Stomach (tissue), 8 donors: ENCODE measurements at regions not wholly inside any gene's neighbourhood (a gene's known extent, or its start where the extent isn't known, plus 50 kb on each side); places are given as distances from the start of the nearest gene placed in this dataset.

Experiments used
- DNase-seq, 2 donors: peaks; one replicate each; pipeline versions ENCODE4 v3.0.0 to v3.0.0-alpha.2; 2013 to 2019
- H3K27ac ChIP-seq, 5 donors: fragments of 200-600 bp in 4 of 5; sonication (generic) in 4 of 5; one replicate each; pipeline ENCODE4 v1.5.1; 2013 to 2019; ENCODE audit warnings: mild to moderate bottlenecking in 1 of 5, moderate library complexity in 1 of 5
- H3K27me3 ChIP-seq, 3 donors: fragments of 200-600 bp; sonication (generic); one replicate each; pipeline ENCODE4 v1.5.1; 2017 to 2019; ENCODE audit warnings: mixed run types in 1 of 3
- H3K36me3 ChIP-seq, 4 donors: fragments of 200-600 bp; sonication (generic); 1 replicate in 3 of 4; 2 replicates in 1 of 4; pipeline ENCODE4 v1.5.1; 2016 to 2019
- H3K4me1 ChIP-seq, 4 donors: fragments of 200-600 bp; sonication (generic); one replicate each; pipeline ENCODE4 v1.5.1; 2016 to 2019
- H3K4me3 ChIP-seq, 4 donors: fragments of 200-600 bp; sonication (generic) in 3 of 4; one replicate each; pipeline ENCODE4 v1.5.1; 2016 to 2019; ENCODE audit warnings: mild to moderate bottlenecking in 1 of 4
- H3K9me3 ChIP-seq, 4 donors: fragments of 200-600 bp; sonication (generic); one replicate each; pipeline ENCODE4 v1.5.1; 2016 to 2019
- EP300 ChIP-seq: sonication (generic); formaldehyde crosslinking; IDR thresholded peaks from one replicate; pipeline ENCODE4 v1.6.1; 2017; ENCODE audit warnings: antibody characterized with exemption
- POLR2A ChIP-seq, 4 donors: fragments of 450-650 bp; IDR thresholded peaks; one replicate each; pipeline ENCODE4 v1.6.1; 2016; ENCODE audit warnings: antibody characterized with exemption in 4 of 4, control low read depth in 2 of 4, mild to moderate bottlenecking in 1 of 4, moderate library complexity in 1 of 4
- POLR2AphosphoS5 ChIP-seq, 3 donors: sonication (generic); formaldehyde crosslinking; IDR thresholded peaks; one replicate each; pipeline ENCODE4 v1.6.1; 2016; ENCODE audit warnings: antibody characterized with exemption in 3 of 3
- WGBS, 5 donors: extraction: QIAGEN DNeasy Blood & Tissue Kit in 3 of 5; methylation state at CpG; one replicate each; pipeline versions ENCODE4 v1.1.5 to v1.1.7; 2013 to 2018; 5-methylcytosine and 5-hydroxymethylcytosine counted together
- intact Hi-C: fragments of 100-400 bp; cut with DNase I; formaldehyde crosslinking; loops from one replicate; pipeline ENCODE4 v1.15.1; 2023; ENCODE audit warnings: low total_unique reads
- TF ChIP-seq, protein P1 (sequence below), 7 experiments: fragments of 450-650 bp in 4 of 7; fragments of 200-600 bp in 3 of 7; sonication (generic) in 3 of 7; IDR thresholded peaks; one replicate each; pipeline ENCODE4 v1.5.1; 2016 to 2019; ENCODE audit warnings: antibody characterized with exemption in 7 of 7, control low read depth in 2 of 7, mild to moderate bottlenecking in 1 of 7
- donor health status: healthy with polysubstance abuse.
- donor health status: Bipolar disorder and iron deficiency.
- donor health status: healthy.

DNA sequence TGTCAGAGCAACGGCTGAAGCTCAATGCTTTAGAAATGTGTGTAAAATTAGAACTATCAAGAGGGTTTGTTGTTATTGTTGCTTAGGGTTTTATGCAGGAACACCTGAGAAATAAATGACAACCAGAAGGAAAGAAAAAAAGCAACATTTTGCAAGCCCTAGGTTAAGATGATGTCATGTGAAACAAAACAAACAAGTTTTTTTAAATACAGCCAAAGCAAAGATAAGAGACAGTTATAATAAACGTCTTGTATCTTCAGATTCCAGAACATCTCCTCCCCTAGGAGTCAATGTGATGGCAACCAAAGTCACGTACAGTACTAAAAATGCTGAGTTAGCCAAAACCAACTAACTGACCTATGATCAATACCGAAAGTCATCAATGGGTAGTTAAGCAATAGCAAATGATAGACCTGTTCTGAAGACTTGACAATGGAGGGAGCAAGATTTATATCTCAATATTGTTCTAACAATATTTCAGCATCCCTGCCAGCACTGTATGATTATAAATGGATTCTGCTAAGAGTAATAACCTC lies 55.3 kb upstream of the NOCT start:
- H3K9me3 ChIP-seq: no peaks in the 10 kb centered on the region

DNA sequence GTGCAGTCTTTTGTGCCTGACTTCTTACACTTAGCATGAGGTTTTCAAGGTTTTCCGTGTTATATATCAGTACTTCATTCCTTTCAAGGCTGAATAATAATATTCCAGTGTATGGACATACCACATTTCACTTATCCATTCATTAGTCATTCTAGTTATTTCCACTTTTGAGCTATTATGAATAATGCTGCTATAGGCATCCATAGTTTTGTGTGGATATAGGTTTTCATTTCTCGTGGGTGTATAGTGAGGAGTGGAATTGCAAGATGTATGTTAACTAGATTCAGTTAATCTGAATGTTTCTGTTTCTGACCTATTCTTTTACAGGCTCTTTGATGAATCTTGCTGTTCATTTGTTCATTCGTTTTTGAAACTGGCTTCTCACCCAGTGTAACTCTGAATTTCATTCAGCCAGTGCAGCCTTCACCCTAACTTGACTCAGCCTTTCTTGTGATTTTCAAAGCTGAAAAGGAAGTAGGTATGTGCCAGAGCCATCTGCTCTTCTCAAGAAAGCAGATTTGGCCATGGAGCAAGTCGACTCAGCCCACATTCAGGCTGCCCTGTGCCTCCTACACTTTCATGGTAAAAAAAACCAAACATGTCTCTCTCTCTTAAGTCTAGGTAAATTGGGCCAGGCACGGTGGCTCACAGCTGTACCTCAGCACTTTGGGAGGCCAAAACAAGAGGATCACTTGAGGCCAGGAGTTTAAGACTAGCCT lies 56.3 kb upstream of the NOCT start:
- Histone ChIP-seq H3K27ac (no peak overlapping the region), H3K4me1 (no peaks in the 10 kb centered on the region), H3K9me3 (no peaks in the 10 kb centered on the region), H3K27me3 (no peaks in the 10 kb centered on the region), H3K4me3 (no peak overlapping the region), H3K36me3 (no peaks in the 10 kb centered on the region)
- intact Hi-C loops: no loop called here
- DNase-seq: no peak
- TF ChIP-seq POLR2AphosphoS5 (IDR thresholded peaks at IDR 0.05): no peak
- TF ChIP-seq, protein P1, sequence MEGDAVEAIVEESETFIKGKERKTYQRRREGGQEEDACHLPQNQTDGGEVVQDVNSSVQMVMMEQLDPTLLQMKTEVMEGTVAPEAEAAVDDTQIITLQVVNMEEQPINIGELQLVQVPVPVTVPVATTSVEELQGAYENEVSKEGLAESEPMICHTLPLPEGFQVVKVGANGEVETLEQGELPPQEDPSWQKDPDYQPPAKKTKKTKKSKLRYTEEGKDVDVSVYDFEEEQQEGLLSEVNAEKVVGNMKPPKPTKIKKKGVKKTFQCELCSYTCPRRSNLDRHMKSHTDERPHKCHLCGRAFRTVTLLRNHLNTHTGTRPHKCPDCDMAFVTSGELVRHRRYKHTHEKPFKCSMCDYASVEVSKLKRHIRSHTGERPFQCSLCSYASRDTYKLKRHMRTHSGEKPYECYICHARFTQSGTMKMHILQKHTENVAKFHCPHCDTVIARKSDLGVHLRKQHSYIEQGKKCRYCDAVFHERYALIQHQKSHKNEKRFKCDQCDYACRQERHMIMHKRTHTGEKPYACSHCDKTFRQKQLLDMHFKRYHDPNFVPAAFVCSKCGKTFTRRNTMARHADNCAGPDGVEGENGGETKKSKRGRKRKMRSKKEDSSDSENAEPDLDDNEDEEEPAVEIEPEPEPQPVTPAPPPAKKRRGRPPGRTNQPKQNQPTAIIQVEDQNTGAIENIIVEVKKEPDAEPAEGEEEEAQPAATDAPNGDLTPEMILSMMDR (IDR thresholded peaks at IDR 0.05): no peak
- no peak for TF ChIP-seq POLR2A (IDR thresholded peaks at IDR 0.05)
- no peak for TF ChIP-seq EP300
- 80 to 87% (median 84%) methylated on average over 5 of the region's 5 CpGs for WGBS, 5 donors

More for the DNA sequence above, 55.3 kb upstream of the NOCT start:
- Histone ChIP-seq H3K36me3 (no peaks in the 10 kb centered on the region), H3K27me3 (no peaks in the 10 kb centered on the region), H3K4me3 (no peak overlapping the region), H3K27ac (no peak overlapping the region), H3K4me1 (no peaks in the 10 kb centered on the region)
- intact Hi-C loops: no loop called here
- TF ChIP-seq EP300 (no peak), POLR2AphosphoS5 (IDR thresholded peaks at IDR 0.05) (no peak), POLR2A (IDR thresholded peaks at IDR 0.05) (no peak)
- TF ChIP-seq, protein P1 (IDR thresholded peaks at IDR 0.05): no peak
- 50 to 75% (median 71%) methylated on average over 4 of the region's 4 CpGs for WGBS, 5 donors
- no peak for DNase-seq

DNA sequence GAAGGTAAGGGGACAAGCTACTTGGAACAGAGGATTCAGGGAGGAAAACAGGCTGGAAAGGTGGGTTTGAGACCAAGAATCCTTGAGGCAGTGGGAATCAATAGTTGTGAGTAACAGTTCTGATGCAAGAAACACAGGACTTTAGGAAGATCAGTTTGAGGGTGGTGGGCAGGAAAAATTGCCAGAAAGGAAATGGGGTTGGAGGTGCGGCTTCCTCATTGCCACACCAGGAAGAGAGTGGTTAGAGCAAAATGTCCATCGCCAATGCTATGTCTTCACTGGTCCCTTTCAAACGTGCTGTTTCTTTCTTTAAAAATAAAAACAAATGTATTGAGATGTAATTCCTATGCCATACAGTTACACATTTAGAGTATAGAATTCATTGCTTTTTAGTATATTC lies 57.1 kb upstream of the NOCT start:
- TF ChIP-seq POLR2A (IDR thresholded peaks at IDR 0.05): no peak
- no peak for TF ChIP-seq EP300
- no peak for TF ChIP-seq POLR2AphosphoS5 (IDR thresholded peaks at IDR 0.05)
- TF ChIP-seq, protein P1 (IDR thresholded peaks at IDR 0.05): no peak
- Histone ChIP-seq H3K4me1 (peaks cover 0 to 2% (median 0%) of the 10 kb centered on the region in 4 donors), H3K27me3 (no peaks in the 10 kb centered on the region), H3K27ac (no peak overlapping the region), H3K9me3 (no peaks in the 10 kb centered on the region), H3K36me3 (no peaks in the 10 kb centered on the region), H3K4me3 (no peak overlapping the region)
- intact Hi-C loops: no loop called here
- no peak for DNase-seq
- WGBS, 5 donors: 64 to 81% (median 74%) methylated on average over 3 of the region's 3 CpGs

DNA sequence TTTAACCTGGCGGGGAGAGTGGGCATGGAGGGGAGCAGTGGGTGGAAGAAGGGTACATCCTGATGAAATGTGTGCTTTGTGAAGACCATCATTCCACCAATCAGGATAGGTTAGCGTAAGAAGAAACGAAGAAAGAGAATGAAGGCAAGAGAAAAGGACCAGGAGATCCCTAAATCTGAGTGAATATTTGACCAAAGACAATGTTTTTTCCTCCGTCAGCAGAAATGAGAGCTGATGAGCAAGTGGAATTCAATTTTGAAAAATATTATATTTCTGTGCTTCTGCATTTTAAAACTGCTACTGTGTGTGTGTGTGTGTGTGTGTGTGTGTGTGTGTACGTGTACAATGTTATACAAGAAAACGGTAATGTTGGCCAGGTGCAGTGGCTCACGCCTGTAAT lies 58.3 kb upstream of the NOCT start:
- Histone ChIP-seq H3K4me1 (peaks cover 0 to 5% (median 0%) of the 10 kb centered on the region in 4 donors), H3K4me3 (no peak overlapping the region), H3K27ac (no peak overlapping the region), H3K9me3 (no peaks in the 10 kb centered on the region), H3K27me3 (no peaks in the 10 kb centered on the region), H3K36me3 (no peaks in the 10 kb centered on the region)
- no peak for DNase-seq
- no peak for TF ChIP-seq EP300
- TF ChIP-seq, protein P1 (IDR thresholded peaks at IDR 0.05): no peak
- no peak for TF ChIP-seq POLR2AphosphoS5 (IDR thresholded peaks at IDR 0.05)
- TF ChIP-seq POLR2A (IDR thresholded peaks at IDR 0.05): no peak
- WGBS, 5 donors: 80 to 97% (median 87%) methylated on average over 7 of the region's 7 CpGs
- intact Hi-C loops: no loop called here
